OCI-LY1 (cell line): ENCODE measurements at regions not wholly inside any gene's neighbourhood (a gene's known extent, or its start where the extent isn't known, plus 50 kb on each side); places are given as distances from the start of the nearest gene placed in this dataset.

ENCODE experiments used
- EZH2 ChIP-seq: fragments of 200-600 bp; sonication (generic), shearing (Covaris generic); IDR thresholded peaks from 2 replicates; pipeline ENCODE4 v1.8.0; 2017; ENCODE audit warnings: borderline replicate concordance, mixed run types, mild to moderate bottlenecking, antibody characterized with exemption, low read length, moderate library complexity, mixed read lengths
- TF ChIP-seq, protein P1 (sequence below): fragments of 200-600 bp; sonication (generic), shearing (Covaris generic); IDR thresholded peaks from 2 replicates; pipeline ENCODE4 v1.5.1; 2017; ENCODE audit warnings: mild to moderate bottlenecking, antibody characterized with exemption, low read length, moderate library complexity, mixed read lengths

DNA sequence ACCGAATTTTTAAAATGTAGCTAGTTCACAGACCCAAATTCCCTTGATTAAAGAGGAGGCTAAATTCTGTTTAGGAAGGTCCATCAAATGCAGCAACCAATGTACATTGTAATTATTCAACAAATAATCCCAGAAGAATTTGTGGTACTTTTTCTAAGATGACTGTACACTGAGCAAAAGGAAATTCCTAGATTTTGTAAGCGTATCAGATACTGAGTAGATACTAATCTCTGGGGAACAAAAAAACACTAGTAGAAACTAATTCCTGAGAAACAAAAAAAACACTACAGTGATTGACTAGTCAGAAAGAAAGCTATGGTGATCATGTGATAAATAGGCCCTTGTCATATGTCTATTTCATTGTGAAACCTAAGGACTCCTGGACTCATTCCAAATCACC, 246.1 kb downstream of the PCDH17 start:
- TF ChIP-seq, protein P1, sequence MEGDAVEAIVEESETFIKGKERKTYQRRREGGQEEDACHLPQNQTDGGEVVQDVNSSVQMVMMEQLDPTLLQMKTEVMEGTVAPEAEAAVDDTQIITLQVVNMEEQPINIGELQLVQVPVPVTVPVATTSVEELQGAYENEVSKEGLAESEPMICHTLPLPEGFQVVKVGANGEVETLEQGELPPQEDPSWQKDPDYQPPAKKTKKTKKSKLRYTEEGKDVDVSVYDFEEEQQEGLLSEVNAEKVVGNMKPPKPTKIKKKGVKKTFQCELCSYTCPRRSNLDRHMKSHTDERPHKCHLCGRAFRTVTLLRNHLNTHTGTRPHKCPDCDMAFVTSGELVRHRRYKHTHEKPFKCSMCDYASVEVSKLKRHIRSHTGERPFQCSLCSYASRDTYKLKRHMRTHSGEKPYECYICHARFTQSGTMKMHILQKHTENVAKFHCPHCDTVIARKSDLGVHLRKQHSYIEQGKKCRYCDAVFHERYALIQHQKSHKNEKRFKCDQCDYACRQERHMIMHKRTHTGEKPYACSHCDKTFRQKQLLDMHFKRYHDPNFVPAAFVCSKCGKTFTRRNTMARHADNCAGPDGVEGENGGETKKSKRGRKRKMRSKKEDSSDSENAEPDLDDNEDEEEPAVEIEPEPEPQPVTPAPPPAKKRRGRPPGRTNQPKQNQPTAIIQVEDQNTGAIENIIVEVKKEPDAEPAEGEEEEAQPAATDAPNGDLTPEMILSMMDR: no peak
- no peak for TF ChIP-seq EZH2
